ENCODE measurements at regions not wholly inside any gene's neighbourhood (a gene's known extent, or its start where the extent isn't known, plus 50 kb on each side); places are given as distances from the start of the nearest gene placed in this dataset.
"Not testable (repeated sequence)": the region's sequence is repeated elsewhere in the genome, so short reads cannot be mapped to it uniquely, and the experiment has no call there.

GRCh38 chr10:3399756-3400155, 227.2 kb upstream of the PITRM1 start:
- DNase-seq: no peak

- no peak for DNase-seq
Measured at GRCh38 chr10:3398825-3399646, 226.5 kb upstream of the PITRM1 start.

DNA sequence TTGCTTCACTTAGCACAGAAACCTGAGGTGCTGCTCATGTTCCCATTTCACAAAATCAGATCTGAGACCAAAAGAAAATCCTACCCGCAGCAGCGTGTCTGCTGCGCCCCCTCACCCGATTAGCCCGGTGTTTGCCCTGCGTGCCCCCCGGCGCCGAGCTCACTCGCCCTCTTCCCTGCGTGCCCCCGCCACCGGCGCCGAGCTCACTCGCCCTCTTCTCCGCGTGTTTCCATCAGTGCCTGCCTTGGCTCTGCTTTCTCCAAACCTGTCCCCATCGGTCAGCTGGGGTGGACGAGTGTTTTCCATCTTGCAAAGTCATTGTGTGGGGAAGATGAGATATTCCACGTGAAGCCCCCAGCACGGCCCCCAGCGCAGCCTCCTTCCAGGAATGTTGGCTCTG, 225.3 kb upstream of the PITRM1 start:
- no peak for DNase-seq

- no peak for DNase-seq
Measured at GRCh38 chr10:3397231-3397630, 224.6 kb upstream of the PITRM1 start.

- DNase-seq: no peak
Measured at GRCh38 chr10:3396116-3396515, 223.5 kb upstream of the PITRM1 start.

DNA sequence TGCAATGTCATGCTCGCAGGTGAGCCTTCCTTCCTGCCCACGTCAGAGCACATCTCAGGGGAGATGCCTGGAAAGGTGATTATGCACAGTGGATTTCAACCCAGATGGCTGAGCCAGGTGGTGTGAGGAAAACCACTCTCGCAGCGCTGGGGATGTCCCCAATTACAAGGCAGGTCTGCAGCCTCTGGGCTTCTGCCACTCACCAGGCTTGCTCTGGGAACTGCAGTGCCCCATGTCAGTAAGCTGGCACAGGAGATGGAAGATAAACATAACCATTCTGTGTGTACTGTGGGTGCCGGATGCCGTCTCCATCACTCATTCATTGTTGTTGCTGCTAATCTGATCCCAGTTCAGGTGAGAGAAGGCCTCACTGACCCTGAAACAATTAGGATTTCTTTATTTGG, 222.9 kb upstream of the PITRM1 start:
- DNase-seq: no peak

DNA sequence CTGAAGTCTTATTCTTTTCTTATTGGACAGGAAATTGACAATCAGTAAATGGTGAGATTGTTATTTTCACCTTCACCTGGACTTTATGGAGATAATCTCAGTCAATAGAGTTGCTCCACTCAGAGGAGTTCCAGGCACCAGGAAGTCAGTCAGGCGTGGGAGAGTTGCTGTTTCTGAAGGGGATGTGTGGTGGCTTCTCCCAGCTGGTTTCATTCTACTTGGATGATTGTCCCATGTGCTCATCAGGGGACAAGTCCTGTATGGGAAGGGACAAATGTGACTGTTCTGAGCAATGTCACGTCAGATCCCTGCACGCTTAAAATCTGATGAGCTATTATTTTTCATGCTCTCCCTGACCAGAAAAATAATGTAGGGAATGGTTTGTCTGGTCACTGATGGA, 222.5 kb upstream of the PITRM1 start:
- no peak for DNase-seq

DNA sequence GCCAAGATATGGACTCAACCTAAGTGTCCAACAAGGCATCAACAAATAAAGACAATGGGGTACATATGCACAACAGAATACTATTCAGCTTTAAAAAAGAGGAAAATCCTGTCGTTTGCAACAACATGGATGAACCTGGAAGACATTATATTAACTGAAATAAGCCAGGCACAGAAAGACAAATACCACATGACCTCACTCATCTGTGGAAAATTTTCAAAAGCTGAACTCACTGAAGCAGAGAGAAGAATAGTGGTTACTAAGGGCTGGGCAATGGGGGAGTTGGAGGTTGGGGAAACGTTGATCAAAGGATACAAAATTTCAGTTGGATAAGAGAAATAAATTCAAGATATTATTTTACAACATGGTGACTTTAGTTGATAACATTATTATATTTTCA, 221.4 kb upstream of the PITRM1 start:
- DNase-seq: no peak

DNA sequence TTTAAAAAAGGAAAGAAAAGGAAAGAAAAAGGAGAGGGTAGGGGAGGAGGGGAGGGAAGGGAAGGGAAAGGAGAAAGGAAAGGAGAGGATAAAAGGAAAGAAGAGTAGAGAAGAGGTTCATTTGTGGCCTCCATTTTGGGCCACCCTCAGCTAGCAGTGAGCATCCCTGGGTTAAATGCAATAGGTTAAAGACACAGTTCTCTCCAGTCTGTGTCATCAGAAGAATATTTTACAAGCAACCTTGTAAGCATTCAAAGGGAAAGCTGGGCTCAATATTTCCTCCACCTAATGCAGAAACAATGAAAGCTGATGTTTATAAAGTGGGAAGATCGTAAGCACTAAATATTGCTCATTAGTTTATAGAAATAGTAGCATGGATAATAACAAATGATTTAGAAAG, 219.1 kb upstream of the PITRM1 start:
- DNase-seq: no peak

GRCh38 chr10:3389130-3389529, 216.5 kb upstream of the PITRM1 start:
- no peak for DNase-seq

DNA sequence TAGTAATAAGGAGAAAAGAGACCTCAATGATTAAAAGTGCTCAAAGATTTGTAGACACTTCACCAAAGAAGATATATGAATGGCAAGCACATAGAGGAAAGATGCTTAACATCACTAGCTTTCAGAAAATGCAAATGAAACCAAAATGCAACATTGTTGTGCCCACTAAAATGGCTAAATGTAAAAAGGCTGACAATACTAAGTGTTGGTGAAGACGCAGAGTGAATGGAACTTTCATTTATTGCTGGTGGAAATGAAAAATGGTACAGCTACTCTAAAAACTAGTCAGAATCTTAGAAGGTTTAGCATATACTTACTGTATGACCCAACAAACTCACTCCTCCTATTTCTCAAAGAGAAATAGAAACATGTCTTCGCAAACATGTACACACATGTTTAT, 212.9 kb upstream of the PITRM1 start:
- no peak for DNase-seq

DNA sequence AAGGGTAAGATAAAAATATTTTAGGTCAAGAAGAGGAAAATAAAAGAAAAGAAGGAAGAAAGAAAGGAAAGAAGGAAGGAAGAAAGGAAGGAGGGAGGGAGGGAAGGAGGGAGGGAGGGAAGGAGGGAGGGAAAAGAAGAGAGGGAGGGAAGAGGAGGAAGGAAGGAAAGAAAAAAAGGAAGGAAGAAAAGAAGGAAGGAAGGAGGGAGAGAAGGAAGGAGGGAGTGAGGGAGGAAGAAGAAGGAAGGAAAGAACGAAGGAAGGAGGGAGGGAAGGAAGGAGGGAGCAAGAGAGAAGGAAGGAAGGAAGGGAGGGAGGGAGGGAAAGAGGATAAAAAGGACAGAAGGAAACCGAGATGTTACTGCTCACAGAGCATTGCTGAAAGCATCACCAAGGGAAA, 209.5 kb upstream of the PITRM1 start:
- DNase-seq: no peak

- no peak for DNase-seq
Measured at GRCh38 chr10:3380406-3381050, 207.9 kb upstream of the PITRM1 start.

GRCh38 chr10:3376631-3377030, 204.0 kb upstream of the PITRM1 start:
- no peak for DNase-seq

- DNase-seq: no peak
Measured at GRCh38 chr10:3375505-3375904, 202.9 kb upstream of the PITRM1 start.

DNA sequence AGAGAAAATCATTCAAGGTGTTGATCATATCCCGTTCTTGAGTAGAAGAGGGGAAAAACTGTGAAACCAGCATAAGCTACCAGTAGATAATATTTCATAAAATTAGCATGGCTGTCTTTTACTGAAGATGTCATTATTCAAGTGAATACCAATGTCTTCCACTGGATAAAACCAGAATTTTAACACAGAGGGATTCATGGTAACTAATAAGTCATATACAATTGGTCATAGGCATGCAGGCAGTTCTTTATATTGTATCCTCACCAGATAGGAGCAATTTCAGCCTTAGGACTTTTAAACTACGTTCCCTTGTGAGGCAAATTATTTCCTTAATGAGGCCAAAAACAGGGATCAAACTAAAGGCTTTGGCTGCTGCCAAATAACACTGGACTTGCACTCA, 202.3 kb upstream of the PITRM1 start:
- DNase-seq: no peak

DNA sequence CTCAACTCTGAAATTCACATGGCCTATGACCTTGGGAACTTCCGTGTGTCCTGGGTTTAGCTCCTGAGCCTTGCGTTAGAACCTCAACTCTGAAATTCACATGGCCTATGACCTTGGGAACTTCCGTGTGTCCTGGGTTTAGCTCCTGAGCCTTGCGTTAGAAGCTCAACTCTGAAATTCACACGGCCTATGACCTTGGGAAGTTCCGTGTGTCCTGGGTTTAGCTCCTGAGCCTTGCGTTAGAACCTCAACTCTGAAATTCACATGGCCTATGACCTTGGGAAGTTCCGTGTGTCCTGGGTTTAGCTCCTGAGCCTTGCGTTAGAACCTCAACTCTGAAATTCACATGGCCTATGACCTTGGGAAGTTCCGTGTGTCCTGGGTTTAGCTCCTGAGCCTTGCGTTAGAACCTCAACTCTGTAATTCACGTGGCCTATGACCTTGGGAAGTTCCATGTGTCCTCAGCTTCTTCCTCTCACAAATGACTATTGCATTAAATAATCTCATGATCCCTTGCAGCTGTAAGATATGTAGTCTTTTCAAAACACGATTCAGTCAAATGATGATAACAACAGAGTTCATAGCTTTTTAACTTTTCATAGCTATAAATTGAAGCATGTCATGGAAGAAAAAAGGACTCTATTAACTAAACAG, 200.9 kb upstream of the PITRM1 start:
- not testable (repeated sequence) for DNase-seq

DNA sequence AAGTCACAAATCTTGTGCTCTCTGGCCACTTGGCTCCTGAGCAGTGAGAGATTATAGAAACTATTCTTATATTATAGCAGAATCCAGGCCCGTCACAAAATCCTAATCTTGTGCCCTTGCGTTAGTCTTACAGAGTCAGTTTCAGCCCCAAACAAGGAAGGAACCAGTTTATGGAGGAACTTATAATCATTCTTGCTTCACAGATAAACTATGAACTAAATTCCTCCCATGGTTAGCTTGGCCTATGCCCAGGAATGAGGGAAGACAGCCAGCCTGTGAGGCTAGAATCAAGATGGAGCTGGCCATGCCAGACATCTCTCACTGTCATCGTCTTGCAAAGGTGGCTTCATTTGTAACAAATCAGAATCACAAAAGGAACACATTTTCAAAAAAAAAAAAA, 199.7 kb upstream of the PITRM1 start:
- no peak for DNase-seq

DNA sequence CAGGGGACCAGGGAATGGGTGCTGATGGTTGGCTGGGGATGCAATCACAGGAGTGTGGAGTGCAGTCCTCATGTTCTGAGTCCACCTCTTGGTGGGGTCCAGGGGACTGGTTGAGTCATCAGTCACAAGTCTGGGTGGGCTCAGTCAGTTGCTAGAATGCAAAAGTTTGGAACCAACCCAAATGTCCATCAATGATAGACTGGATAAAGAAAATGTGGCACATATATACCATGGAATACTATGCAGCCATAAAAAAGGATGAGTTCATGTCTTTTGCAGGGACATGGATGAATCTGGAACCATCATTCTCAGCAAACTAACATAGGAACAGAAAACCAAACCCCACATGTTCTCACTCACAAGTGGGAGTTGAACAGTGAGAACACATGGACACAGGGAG, 199.0 kb upstream of the PITRM1 start:
- not testable (repeated sequence) for DNase-seq

DNA sequence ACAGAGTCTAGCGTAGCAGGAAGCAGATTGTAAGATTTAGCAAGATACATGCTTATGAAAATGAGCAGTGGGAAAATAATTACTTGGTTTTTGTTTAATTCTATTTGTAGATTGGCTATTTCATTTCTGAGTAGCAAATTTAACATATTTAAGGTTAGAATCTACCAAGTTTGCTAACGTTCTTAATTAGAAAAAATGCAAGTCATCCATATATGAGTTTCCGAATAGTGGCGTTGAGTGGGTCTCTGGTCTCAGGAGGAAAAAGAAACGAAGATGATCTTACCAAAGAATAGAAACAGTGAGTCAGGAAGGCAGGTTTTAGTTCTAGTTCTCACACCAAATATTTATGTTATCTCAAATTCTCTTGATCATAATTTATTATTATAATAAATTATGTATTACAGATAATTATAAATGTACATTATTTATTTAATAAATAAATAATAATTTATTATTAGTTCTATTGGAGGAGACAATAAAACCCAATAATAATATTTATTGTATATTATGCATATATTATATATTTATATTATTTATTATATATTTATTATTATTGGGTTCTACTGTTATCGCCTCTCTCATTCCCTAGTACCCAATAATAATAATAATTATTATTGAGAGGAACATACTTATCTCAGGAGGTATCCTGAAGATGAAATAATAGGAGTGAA, 194.3 kb upstream of the PITRM1 start:
- no peak for DNase-seq

GRCh38 chr10:3366043-3366442, 193.5 kb upstream of the PITRM1 start:
- DNase-seq: no peak

DNA sequence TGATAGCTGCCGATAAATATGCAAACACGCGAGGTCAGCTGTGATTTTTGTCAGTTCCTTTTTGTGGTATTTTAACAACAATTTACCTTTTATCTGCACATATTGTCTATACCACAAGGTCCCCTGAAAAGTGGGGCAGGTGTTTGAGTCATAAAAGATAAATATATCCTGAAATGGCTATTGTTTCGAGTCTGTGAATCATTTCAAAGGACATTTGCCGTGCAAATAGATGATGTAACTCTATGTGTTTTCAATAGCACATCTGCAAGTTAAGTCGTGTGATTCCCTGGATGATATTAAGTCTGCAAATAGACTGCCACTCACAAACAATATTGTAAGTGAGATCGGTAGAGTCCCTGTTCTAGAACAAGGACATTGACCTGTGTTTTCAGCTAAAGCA, 193.0 kb upstream of the PITRM1 start:
- no peak for DNase-seq

GRCh38 chr10:3364768-3365480, 192.3 kb upstream of the PITRM1 start:
- no peak for DNase-seq
